ENCODE measurements at regions not wholly inside any gene's neighbourhood (a gene's known extent, or its start where the extent isn't known, plus 50 kb on each side); places are given as distances from the start of the nearest gene placed in this dataset.

DNA sequence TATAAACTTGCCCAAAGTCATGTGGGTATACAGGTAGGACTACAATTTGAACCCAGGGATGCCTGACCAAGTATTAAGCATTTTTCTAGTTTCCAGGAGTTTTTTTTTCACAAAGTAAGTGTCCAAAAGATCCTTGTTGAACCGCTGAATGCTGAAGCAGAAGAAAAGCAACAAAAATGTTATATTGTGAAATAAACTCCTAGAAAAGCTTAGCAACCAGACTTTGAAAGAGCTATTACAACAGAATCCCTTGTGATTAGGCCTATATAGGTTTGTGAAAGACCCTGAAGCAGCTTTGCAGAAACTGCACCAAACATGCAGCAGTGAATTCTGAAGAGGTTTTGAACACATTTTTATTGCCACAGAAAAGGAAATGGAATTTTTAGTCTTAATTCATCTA, 236.8 kb downstream of the TUSC7 start:
- no peaks in the 10 kb centered on the region for H3K36me3 Mint-ChIP-seq (ENCODE audit: low read depth)
- Histone ChIP-seq H3K9me3 (ENCODE audit: control insufficient read depth in 1 of 2, insufficient read depth in 1 of 2, low read length in 2 of 2) (no peaks in the 10 kb centered on the region), H3K27me3 (ENCODE audit: control insufficient read depth in 1 of 2, insufficient read depth in 2 of 2, low read length in 2 of 2) (no peaks in the 10 kb centered on the region), H3K4me1 (ENCODE audit: insufficient read depth, low read length) (no peaks in the 10 kb centered on the region), H3K27ac (ENCODE audit: low read depth in 1 of 2, low read length in 2 of 2) (no peak overlapping the region), H3K36me3 (ENCODE audit: insufficient read depth, low read length) (no peaks in the 10 kb centered on the region), H3K4me3 (ENCODE audit: low read length) (no peak overlapping the region)
- intact Hi-C loops (cut with DNase I, micrococcal nuclease), result no loop called here
- ChIA-PET POLR2A (no interaction called here), CTCF (no interaction called here)
- TF ChIP-seq, protein P1, sequence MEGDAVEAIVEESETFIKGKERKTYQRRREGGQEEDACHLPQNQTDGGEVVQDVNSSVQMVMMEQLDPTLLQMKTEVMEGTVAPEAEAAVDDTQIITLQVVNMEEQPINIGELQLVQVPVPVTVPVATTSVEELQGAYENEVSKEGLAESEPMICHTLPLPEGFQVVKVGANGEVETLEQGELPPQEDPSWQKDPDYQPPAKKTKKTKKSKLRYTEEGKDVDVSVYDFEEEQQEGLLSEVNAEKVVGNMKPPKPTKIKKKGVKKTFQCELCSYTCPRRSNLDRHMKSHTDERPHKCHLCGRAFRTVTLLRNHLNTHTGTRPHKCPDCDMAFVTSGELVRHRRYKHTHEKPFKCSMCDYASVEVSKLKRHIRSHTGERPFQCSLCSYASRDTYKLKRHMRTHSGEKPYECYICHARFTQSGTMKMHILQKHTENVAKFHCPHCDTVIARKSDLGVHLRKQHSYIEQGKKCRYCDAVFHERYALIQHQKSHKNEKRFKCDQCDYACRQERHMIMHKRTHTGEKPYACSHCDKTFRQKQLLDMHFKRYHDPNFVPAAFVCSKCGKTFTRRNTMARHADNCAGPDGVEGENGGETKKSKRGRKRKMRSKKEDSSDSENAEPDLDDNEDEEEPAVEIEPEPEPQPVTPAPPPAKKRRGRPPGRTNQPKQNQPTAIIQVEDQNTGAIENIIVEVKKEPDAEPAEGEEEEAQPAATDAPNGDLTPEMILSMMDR (IDR thresholded peaks at IDR 0.05), result no peak
- peaks cover 12% of the 10 kb centered on the region for H3K9me3 Mint-ChIP-seq
- DNase-seq, result no peak
- H3K27ac Mint-ChIP-seq, result no peak overlapping the region
- H3K27me3 Mint-ChIP-seq, result no peaks in the 10 kb centered on the region
- no peaks in the 10 kb centered on the region for H3K4me1 Mint-ChIP-seq (ENCODE audit: low read depth)
- H3K4me3 Mint-ChIP-seq, result no peak overlapping the region
- ATAC-seq (ENCODE audit: poor library complexity), result no peak

GRCh38 chr3:116947148-116947547, 237.6 kb downstream of the TUSC7 start:
- ChIA-PET CTCF (no interaction called here), POLR2A (no interaction called here)
- ATAC-seq (ENCODE audit: poor library complexity), result no peak
- TF ChIP-seq, protein P1 (IDR thresholded peaks at IDR 0.05), result no peak
- Mint-ChIP-seq H3K36me3 (ENCODE audit: low read depth) (no peaks in the 10 kb centered on the region), H3K4me1 (ENCODE audit: low read depth) (no peaks in the 10 kb centered on the region), H3K9me3 (peaks cover 6% of the 10 kb centered on the region), H3K27me3 (no peaks in the 10 kb centered on the region), H3K4me3 (no peak overlapping the region), H3K27ac (no peak overlapping the region)
- no peaks in the 10 kb centered on the region for H3K36me3 ChIP-seq (ENCODE audit: insufficient read depth, low read length)
- H3K27me3 ChIP-seq (ENCODE audit: control insufficient read depth in 1 of 2, insufficient read depth in 2 of 2, low read length in 2 of 2), result no peaks in the 10 kb centered on the region
- no peak for DNase-seq
- H3K9me3 ChIP-seq (ENCODE audit: control insufficient read depth in 1 of 2, insufficient read depth in 1 of 2, low read length in 2 of 2), result no peaks in the 10 kb centered on the region
- no peak overlapping the region for H3K27ac ChIP-seq (ENCODE audit: low read depth in 1 of 2, low read length in 2 of 2)
- no peaks in the 10 kb centered on the region for H3K4me1 ChIP-seq (ENCODE audit: insufficient read depth, low read length)
- intact Hi-C loops (cut with DNase I, micrococcal nuclease), result no loop called here
- no peak overlapping the region for H3K4me3 ChIP-seq (ENCODE audit: low read length)

DNA sequence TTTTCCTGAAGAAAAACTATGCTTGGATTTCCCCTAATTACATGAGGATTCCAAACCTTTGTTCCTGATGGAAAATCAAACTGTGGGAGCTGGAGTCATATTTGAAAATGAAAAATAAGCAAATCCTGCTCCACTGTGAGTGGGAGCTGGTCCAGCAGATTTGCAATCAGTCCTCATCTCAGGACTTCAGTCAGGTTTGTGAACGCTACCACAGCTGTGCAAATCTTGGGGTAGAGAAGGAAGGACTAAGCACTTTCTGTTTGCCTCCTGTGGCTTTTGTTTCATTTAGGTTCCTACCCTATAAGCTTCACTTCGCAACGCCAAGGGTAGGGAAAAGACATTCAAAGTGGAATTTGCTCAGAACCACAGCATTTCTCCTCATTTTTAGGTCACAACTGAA, 238.2 kb downstream of the TUSC7 start:
- Histone ChIP-seq H3K27ac (ENCODE audit: low read depth in 1 of 2, low read length in 2 of 2) (no peak overlapping the region), H3K4me3 (ENCODE audit: low read length) (no peak overlapping the region), H3K27me3 (ENCODE audit: control insufficient read depth in 1 of 2, insufficient read depth in 2 of 2, low read length in 2 of 2) (no peaks in the 10 kb centered on the region), H3K9me3 (ENCODE audit: control insufficient read depth in 1 of 2, insufficient read depth in 1 of 2, low read length in 2 of 2) (no peaks in the 10 kb centered on the region), H3K36me3 (ENCODE audit: insufficient read depth, low read length) (no peaks in the 10 kb centered on the region), H3K4me1 (ENCODE audit: insufficient read depth, low read length) (no peaks in the 10 kb centered on the region)
- DNase-seq (no peak), ATAC-seq (ENCODE audit: poor library complexity) (no peak)
- Mint-ChIP-seq H3K4me3 (no peak overlapping the region), H3K4me1 (ENCODE audit: low read depth) (no peaks in the 10 kb centered on the region), H3K27me3 (no peaks in the 10 kb centered on the region), H3K36me3 (ENCODE audit: low read depth) (no peaks in the 10 kb centered on the region), H3K27ac (no peak overlapping the region), H3K9me3 (peaks cover 5% of the 10 kb centered on the region)
- ChIA-PET POLR2A (no interaction called here), CTCF (no interaction called here)
- intact Hi-C loops (cut with DNase I, micrococcal nuclease), result no loop called here
- TF ChIP-seq, protein P1 (IDR thresholded peaks at IDR 0.05), result no peak

All from CD4-positive, alpha-beta T cell (primary cell).